ENCODE measurements at regions not wholly inside any gene's neighbourhood (a gene's known extent, or its start where the extent isn't known, plus 50 kb on each side); places are given as distances from the start of the nearest gene placed in this dataset.

DNA sequence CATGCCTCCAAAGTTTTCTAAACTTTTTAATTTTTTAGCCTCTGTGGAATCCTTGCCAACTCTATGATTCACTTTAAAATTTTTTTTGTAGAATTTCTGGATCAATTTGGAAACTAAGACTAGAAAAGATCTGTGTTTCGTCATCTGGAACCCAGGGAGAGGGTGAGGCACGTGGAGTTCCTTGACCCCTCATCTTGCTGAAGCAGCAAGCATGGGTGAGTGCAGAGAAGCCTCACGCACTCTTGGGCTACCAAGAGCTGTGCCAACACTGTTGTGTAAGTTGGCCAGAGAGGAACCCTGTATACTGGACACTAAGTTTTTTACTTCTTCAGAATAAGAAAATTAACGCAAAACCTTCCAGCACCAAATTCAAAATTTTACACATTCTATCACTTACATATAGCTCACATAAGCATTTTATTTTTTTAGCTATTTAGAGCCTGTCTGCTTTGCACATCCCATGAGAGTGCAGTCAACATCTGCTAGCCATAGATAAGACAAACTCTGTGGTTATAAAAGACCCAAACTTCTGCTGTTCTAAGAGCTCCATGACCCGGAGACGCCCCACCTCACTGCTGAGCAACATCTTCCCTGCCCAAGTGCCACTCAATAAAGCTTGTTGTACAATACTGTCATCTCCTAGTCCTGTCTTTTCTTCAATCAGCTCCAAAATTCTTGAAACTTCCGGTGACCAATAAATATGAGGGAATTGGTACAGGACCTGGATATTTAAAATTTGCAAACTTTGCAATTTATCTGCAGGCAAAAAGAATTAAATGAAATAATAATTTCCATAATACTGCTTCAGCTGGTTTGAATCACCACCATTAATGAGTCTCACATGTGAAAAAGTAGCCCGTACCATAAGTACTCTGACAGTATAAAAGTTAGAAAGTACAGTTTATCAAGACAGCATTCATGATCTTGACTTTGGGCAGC is 69.7 kb upstream of the ADCY2 start:
- POLR2A ChIA-PET, result no interaction called here
- no TSS peak for BruUV-seq (replicated peaks)
- H3K27me3 Mint-ChIP-seq (ENCODE audit: insufficient read depth, unreplicated experiment), result no peaks in the 10 kb centered on the region

DNA sequence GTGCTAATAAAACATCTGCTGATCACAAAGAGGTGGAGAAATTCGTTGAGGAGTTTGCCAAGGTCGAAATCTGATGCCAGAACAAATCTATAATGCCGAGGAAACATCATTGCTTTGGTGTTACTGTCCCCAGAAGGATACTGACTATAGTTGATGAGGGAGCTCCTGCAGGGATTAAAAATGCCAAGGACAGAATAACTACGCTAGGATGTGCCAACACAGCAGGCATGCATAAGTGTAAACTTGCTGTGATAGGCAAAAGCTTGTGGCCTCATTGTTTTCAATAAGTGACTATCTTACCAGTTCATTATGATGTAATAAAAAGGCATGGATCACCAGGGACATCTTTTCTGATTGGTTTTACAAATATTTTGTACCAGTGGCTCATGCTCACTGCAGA is 66.8 kb upstream of the ADCY2 start:
- DNase-seq (ENCODE audit: unreplicated experiment), result no peak
- POLR2A ChIA-PET, result no interaction called here
- Mint-ChIP-seq H3K4me3 (ENCODE audit: unreplicated experiment) (no peak overlapping the region), H3K4me1 (ENCODE audit: insufficient read depth, unreplicated experiment) (no peaks in the 10 kb centered on the region), H3K36me3 (ENCODE audit: insufficient read depth, unreplicated experiment) (no peaks in the 10 kb centered on the region), H3K27ac (ENCODE audit: low read depth, unreplicated experiment) (no peak overlapping the region), H3K27me3 (ENCODE audit: insufficient read depth, unreplicated experiment) (no peaks in the 10 kb centered on the region), H3K9me3 (ENCODE audit: unreplicated experiment) (peaks cover 14% of the 10 kb centered on the region)
- intact Hi-C loops (cut with micrococcal nuclease), result no loop called here
- BruUV-seq (replicated peaks), result no TSS peak
- CTCF ChIA-PET, result no interaction called here
- TF ChIP-seq, protein P1, sequence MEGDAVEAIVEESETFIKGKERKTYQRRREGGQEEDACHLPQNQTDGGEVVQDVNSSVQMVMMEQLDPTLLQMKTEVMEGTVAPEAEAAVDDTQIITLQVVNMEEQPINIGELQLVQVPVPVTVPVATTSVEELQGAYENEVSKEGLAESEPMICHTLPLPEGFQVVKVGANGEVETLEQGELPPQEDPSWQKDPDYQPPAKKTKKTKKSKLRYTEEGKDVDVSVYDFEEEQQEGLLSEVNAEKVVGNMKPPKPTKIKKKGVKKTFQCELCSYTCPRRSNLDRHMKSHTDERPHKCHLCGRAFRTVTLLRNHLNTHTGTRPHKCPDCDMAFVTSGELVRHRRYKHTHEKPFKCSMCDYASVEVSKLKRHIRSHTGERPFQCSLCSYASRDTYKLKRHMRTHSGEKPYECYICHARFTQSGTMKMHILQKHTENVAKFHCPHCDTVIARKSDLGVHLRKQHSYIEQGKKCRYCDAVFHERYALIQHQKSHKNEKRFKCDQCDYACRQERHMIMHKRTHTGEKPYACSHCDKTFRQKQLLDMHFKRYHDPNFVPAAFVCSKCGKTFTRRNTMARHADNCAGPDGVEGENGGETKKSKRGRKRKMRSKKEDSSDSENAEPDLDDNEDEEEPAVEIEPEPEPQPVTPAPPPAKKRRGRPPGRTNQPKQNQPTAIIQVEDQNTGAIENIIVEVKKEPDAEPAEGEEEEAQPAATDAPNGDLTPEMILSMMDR (IDR thresholded peaks at IDR 0.05; ENCODE audit: unreplicated experiment), result no peak

More for the DNA sequence above, 69.7 kb upstream of the ADCY2 start:
- no peak overlapping the region for H3K27ac Mint-ChIP-seq (ENCODE audit: low read depth, unreplicated experiment)
- no peaks in the 10 kb centered on the region for H3K9me3 Mint-ChIP-seq (ENCODE audit: unreplicated experiment)
- no peak for DNase-seq (ENCODE audit: unreplicated experiment)
- no peaks in the 10 kb centered on the region for H3K36me3 Mint-ChIP-seq (ENCODE audit: insufficient read depth, unreplicated experiment)
- H3K4me1 Mint-ChIP-seq (ENCODE audit: insufficient read depth, unreplicated experiment), result no peaks in the 10 kb centered on the region
- intact Hi-C loops (cut with micrococcal nuclease), result no loop called here
- H3K4me3 Mint-ChIP-seq (ENCODE audit: unreplicated experiment), result no peak overlapping the region
- CTCF ChIA-PET, result interaction anchor here (1.2 to 1.3 kb wide), 2 partner anchors 47 to 66 kb away, joined by 3 to 4 read pairs; no protein-coding TSS in a partner anchor
- TF ChIP-seq, protein P1 (IDR thresholded peaks at IDR 0.05; ENCODE audit: unreplicated experiment), result no peak

DNA sequence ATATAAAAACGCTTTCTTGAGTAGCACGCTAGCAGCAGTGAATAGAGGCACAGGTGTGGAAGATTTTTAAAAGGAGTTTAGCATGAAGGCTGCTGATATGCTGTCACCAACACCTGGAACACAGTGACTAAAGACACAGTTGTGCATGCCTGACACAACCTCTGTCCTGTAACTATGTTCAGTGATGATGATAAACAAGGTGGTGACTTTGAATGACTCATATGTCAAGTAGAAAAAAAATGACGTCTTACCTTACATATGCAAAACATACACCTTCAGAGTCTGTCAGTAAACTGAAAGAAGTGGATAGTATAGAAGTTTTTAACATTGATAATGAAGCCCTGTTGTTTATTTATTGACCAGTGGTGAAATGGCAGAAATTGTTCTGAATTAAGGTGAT is 66.2 kb upstream of the ADCY2 start:
- no TSS peak for BruUV-seq (replicated peaks)
- ChIA-PET POLR2A (no interaction called here), CTCF (no interaction called here)
- no peak overlapping the region for H3K4me3 Mint-ChIP-seq (ENCODE audit: unreplicated experiment)
- no peak overlapping the region for H3K27ac Mint-ChIP-seq (ENCODE audit: low read depth, unreplicated experiment)
- intact Hi-C loops (cut with micrococcal nuclease), result no loop called here
- TF ChIP-seq, protein P1 (IDR thresholded peaks at IDR 0.05; ENCODE audit: unreplicated experiment), result no peak
- H3K36me3 Mint-ChIP-seq (ENCODE audit: insufficient read depth, unreplicated experiment), result no peaks in the 10 kb centered on the region
- H3K9me3 Mint-ChIP-seq (ENCODE audit: unreplicated experiment), result peaks cover 14% of the 10 kb centered on the region
- no peaks in the 10 kb centered on the region for H3K4me1 Mint-ChIP-seq (ENCODE audit: insufficient read depth, unreplicated experiment)
- H3K27me3 Mint-ChIP-seq (ENCODE audit: insufficient read depth, unreplicated experiment), result no peaks in the 10 kb centered on the region
- DNase-seq (ENCODE audit: unreplicated experiment), result no peak

DNA sequence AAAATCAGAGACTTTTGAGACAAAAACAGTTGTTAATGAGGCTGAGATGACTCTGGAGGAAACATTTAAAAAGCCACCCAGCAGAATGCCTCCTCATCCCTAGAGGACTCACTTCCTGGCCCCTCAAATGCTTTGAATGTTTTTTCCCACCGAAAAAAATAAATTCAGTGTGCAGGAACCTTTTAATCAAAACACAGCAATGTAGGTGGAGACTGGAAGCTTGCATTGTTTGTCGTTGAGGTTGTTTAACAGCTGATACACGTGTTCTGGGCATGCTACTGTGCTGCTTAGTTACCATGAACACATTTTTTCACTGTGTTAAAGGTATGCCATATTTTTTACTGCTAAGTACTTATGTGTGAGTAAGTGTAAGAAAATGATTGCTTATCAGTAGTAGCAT is 65.7 kb upstream of the ADCY2 start:
- no peak overlapping the region for H3K27ac Mint-ChIP-seq (ENCODE audit: low read depth, unreplicated experiment)
- no TSS peak for BruUV-seq (replicated peaks)
- TF ChIP-seq, protein P1 (IDR thresholded peaks at IDR 0.05; ENCODE audit: unreplicated experiment), result no peak
- ChIA-PET CTCF (no interaction called here), POLR2A (no interaction called here)
- peaks cover 14% of the 10 kb centered on the region for H3K9me3 Mint-ChIP-seq (ENCODE audit: unreplicated experiment)
- H3K4me3 Mint-ChIP-seq (ENCODE audit: unreplicated experiment), result no peak overlapping the region
- no peaks in the 10 kb centered on the region for H3K4me1 Mint-ChIP-seq (ENCODE audit: insufficient read depth, unreplicated experiment)
- DNase-seq (ENCODE audit: unreplicated experiment), result no peak
- H3K36me3 Mint-ChIP-seq (ENCODE audit: insufficient read depth, unreplicated experiment), result no peaks in the 10 kb centered on the region
- intact Hi-C loops (cut with micrococcal nuclease), result no loop called here
- no peaks in the 10 kb centered on the region for H3K27me3 Mint-ChIP-seq (ENCODE audit: insufficient read depth, unreplicated experiment)

Measured in MCF 10A (cell line).